HG03571 (cell line): ENCODE measurements at regions not wholly inside any gene's neighbourhood (a gene's known extent, or its start where the extent isn't known, plus 50 kb on each side); places are given as distances from the start of the nearest gene placed in this dataset.
"Not testable (repeated sequence)": the region's sequence is repeated elsewhere in the genome, so short reads cannot be mapped to it uniquely, and the experiment has no call there.

ENCODE experiments used
- ATAC-seq: cut with Tn5 transposase; IDR thresholded peaks from one replicate; pipeline ENCODE4 v1.9.1; 2021; ENCODE audit not compliant: unreplicated experiment

- no peak for ATAC-seq
These were observed 69.5 kb upstream of the VGLL4 start for GRCh38 chr3:11713171-11713570.

GRCh38 chr3:11712646-11713045 lies 68.9 kb upstream of the VGLL4 start:
- no peak for ATAC-seq

GRCh38 chr3:11711876-11712275 lies 68.2 kb upstream of the VGLL4 start:
- ATAC-seq = no peak

- no peak for ATAC-seq
These were observed 66.1 kb upstream of the VGLL4 start for GRCh38 chr3:11709782-11710181.

GRCh38 chr3:11707084-11707483 lies 63.4 kb upstream of the VGLL4 start:
- ATAC-seq = not testable (repeated sequence)

GRCh38 chr3:11706604-11707003 lies 62.9 kb upstream of the VGLL4 start:
- no peak for ATAC-seq

- no peak for ATAC-seq
These were observed 61.3 kb upstream of the VGLL4 start for GRCh38 chr3:11705049-11705448.

- ATAC-seq = no peak
These were observed 59.4 kb upstream of the VGLL4 start for GRCh38 chr3:11703146-11703545.

- no peak for ATAC-seq
These were observed 55.3 kb upstream of the VGLL4 start for GRCh38 chr3:11699083-11699427.

GRCh38 chr3:11698326-11699082 lies 54.8 kb upstream of the VGLL4 start:
- ATAC-seq = no peak

- ATAC-seq = no peak
These were observed 54.0 kb upstream of the VGLL4 start for GRCh38 chr3:11697701-11698100.

- no peak for ATAC-seq
These were observed 52.3 kb upstream of the VGLL4 start for GRCh38 chr3:11696054-11696453.
